BLaER1 treated with 17β-estradiol and CSF1 and Interleukin-3, amounts not matched to agents 10 nM and 100 nM (cell line): ENCODE measurements at regions not wholly inside any gene's neighbourhood (a gene's known extent, or its start where the extent isn't known, plus 50 kb on each side); places are given as distances from the start of the nearest gene placed in this dataset.

Source experiments
- H3K27ac ChIP-seq, 11 experiments: shearing (Covaris generic); formaldehyde crosslinking; 2 replicates each; pipeline ENCODE4 v1.8.1; 2022
- H3K27me3 ChIP-seq, 11 experiments: shearing (Covaris generic); formaldehyde crosslinking; 2 replicates each; pipeline ENCODE4 v1.8.1; 2022
- H3K36me3 ChIP-seq, 11 experiments: shearing (Covaris generic); formaldehyde crosslinking; 2 replicates each; pipeline ENCODE4 v1.8.1; 2022
- H3K4me1 ChIP-seq, 10 experiments: shearing (Covaris generic); formaldehyde crosslinking; 2 replicates each; pipeline ENCODE4 v1.8.1; 2022
- H3K4me2 ChIP-seq, 11 experiments: shearing (Covaris generic); formaldehyde crosslinking; 2 replicates each; pipeline ENCODE4 v1.8.1; 2022
- H3K4me3 ChIP-seq, 10 experiments: shearing (Covaris generic); formaldehyde crosslinking; 2 replicates each; pipeline ENCODE4 v1.8.1; 2022
- H3K9ac ChIP-seq, 11 experiments: shearing (Covaris generic); formaldehyde crosslinking; 2 replicates each; pipeline ENCODE4 v1.8.1; 2022
- H3K9me3 ChIP-seq, 11 experiments: shearing (Covaris generic); formaldehyde crosslinking; replicated peaks in 1 of 11; 2 replicates each; pipeline ENCODE4 v1.8.1; 2022
- H4K20me1 ChIP-seq, 11 experiments: shearing (Covaris generic); formaldehyde crosslinking; 2 replicates each; pipeline ENCODE4 v1.8.1; 2022
- Cebpa-rat ChIP-seq, 11 experiments: shearing (Covaris generic); IDR thresholded peaks; 2 replicates each; pipeline ENCODE4 v1.8.1; 2022

DNA sequence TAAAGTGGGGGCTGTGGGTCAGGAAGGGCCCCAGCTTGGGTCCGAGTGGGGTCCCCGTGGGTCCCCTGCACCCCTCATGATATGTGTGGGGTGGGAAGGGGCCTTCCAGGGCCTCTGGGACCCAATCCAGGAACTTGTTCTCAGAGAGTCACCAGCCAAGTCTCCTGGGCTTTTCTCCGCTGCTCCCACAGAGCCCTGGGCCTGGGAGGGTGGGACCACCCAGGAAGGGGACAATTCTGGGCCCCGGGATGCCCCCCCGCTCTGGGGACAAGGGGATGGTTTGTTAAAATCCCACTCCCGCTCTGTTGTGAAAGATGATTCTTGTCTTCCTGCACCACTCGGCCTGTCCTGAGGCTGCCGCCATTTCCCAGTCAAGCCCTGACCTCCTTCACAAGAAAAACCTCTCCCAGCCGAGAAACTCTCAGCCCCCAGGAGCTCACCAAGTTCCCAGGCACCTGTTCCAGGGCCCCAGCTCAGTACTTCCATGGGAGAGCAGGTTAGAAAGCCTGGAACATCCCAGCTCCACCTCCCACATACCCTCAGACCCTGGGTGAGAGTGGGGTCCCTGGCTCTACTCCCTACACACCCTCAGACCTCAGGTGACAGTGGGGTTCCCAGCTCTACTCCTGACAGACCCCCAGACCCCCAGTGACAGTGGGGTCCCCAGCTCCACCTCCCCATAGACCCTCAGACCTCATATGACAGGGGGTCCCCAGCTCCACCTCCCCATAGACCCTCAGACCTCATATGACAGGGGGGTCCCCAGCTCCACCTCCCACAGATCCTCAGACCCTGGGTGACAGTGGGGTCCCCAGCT lies 75.1 kb downstream of the METRNL start:
- Histone ChIP-seq H3K9ac (peak overlapping the region; percentile 57 to 81 (median 70); a peak in 21 of 22 replicates), H3K36me3 (no peaks in the 10 kb centered on the region), H4K20me1 (no peaks in the 10 kb centered on the region), H3K4me2 (peak overlapping the region; percentile 84 to 99 (median 95)), H3K9me3 (no peaks in the 10 kb centered on the region), H3K27me3 (peaks cover 0 to 13% (median 0%) of the 10 kb centered on the region in 11 experiments; a peak in 5 of 22 replicates), H3K4me1 (peaks cover 40 to 63% (median 50%) of the 10 kb centered on the region in 10 experiments), H3K4me3 (peak overlapping the region in 4 of 10 experiments; percentile 7 to 26 (median 16); a peak in 5 of 20 replicates), H3K27ac (peak overlapping the region; percentile 74 to 94 (median 85))
- TF ChIP-seq Cebpa-rat (IDR thresholded peaks at IDR 0.05): no peak

DNA sequence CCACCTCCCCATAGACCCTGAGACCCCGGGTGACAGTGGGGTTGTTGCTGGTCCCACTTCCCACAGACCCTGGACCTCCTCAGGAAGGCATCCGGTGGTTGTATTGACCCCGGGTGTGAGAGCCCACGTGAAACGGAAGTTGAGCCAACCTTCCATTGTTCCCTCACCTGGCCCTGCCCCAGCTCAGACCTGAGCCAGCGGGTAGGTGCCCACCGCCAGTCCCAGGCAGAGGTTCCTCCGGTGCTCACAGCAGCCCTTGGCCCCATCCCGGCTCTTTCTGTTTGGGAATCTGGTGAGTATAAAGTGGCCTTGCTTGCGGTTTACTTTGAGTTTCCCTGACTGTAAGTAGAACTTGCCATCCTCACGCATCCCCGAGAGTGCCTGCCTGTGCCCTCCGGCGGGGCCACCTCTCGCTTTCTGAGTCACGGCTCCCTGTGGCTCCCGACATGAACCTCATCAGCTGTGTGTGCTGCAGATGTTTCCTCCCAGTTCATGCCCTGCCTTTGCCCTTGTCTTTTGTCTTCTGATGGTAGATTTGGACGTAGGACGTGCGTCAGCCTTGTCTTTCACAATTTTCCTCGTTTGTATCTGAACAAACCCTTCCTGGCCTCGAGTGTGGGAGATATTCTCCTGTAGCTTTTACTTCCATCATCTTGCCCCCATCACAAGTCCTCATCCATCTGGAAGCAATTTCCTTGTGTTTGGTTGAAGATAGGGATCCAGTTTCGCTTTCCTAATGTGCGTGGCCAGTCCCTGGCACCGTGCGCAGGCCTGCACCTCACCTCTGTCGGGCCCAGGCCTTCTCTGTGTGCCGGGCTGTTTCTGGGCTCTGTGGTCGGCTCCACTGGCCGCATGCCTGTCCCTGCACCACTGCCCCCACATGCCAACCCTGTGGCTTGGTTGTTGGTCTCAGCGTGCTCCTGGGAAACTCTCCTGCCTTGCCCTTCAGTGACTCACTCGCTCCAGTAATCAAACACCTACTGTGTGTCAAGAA lies 76.0 kb downstream of the METRNL start:
- H3K4me2 ChIP-seq: peak overlapping the region; percentile 84 to 99 (median 95)
- peak overlapping the region; percentile 74 to 94 (median 85) for H3K27ac ChIP-seq
- peak overlapping the region; percentile 57 to 81 (median 71); a peak in 21 of 22 replicates for H3K9ac ChIP-seq
- H3K9me3 ChIP-seq: no peaks in the 10 kb centered on the region
- peaks cover 40 to 54% (median 48%) of the 10 kb centered on the region in 10 experiments for H3K4me1 ChIP-seq
- peak in 5 of 11 experiments; percentile 18 to 60 (median 49); a peak in 4 of 22 replicates for TF ChIP-seq Cebpa-rat (IDR thresholded peaks at IDR 0.05)
- H3K36me3 ChIP-seq: no peaks in the 10 kb centered on the region
- H3K4me3 ChIP-seq: peak overlapping the region in 6 of 10 experiments; percentile 4 to 26 (median 16); a peak in 6 of 20 replicates
- peaks cover 0 to 13% (median 0%) of the 10 kb centered on the region in 11 experiments; a peak in 5 of 22 replicates for H3K27me3 ChIP-seq
- no peaks in the 10 kb centered on the region for H4K20me1 ChIP-seq

DNA sequence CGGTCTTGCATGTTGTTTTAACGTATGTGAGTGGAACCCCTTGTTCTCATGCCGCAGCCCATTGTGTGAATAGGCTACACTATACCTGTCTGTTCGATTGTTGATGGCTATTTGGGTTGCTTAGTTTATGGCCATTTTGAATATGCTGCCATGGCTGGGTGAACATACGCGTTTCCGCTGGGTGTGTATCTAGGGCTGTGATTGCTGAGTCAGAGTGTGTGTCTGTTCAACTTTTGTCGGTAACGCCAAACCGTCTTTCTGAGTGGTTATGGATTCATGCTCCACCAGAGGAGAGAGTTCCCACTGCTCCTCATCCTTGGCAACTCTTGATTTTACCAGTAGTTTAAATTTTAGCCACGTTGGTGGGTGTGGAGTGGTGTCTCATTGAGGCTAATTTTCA lies 77.0 kb downstream of the METRNL start:
- H3K27me3 ChIP-seq: peaks cover 0 to 10% (median 0%) of the 10 kb centered on the region in 11 experiments; a peak in 4 of 22 replicates
- no peaks in the 10 kb centered on the region for H3K36me3 ChIP-seq
- H3K9ac ChIP-seq: peak overlapping the region in 7 of 11 experiments; percentile 67 to 78 (median 73); a peak in 9 of 22 replicates
- H3K4me3 ChIP-seq: no peak overlapping the region
- H3K9me3 ChIP-seq: no peaks in the 10 kb centered on the region
- no peaks in the 10 kb centered on the region for H4K20me1 ChIP-seq
- H3K27ac ChIP-seq: peak overlapping the region; percentile 74 to 94 (median 85); a peak in 21 of 22 replicates
- H3K4me2 ChIP-seq: peak overlapping the region; percentile 84 to 99 (median 95)
- H3K4me1 ChIP-seq: peaks cover 40 to 55% (median 48%) of the 10 kb centered on the region in 10 experiments
- no peak for TF ChIP-seq Cebpa-rat (IDR thresholded peaks at IDR 0.05)

DNA sequence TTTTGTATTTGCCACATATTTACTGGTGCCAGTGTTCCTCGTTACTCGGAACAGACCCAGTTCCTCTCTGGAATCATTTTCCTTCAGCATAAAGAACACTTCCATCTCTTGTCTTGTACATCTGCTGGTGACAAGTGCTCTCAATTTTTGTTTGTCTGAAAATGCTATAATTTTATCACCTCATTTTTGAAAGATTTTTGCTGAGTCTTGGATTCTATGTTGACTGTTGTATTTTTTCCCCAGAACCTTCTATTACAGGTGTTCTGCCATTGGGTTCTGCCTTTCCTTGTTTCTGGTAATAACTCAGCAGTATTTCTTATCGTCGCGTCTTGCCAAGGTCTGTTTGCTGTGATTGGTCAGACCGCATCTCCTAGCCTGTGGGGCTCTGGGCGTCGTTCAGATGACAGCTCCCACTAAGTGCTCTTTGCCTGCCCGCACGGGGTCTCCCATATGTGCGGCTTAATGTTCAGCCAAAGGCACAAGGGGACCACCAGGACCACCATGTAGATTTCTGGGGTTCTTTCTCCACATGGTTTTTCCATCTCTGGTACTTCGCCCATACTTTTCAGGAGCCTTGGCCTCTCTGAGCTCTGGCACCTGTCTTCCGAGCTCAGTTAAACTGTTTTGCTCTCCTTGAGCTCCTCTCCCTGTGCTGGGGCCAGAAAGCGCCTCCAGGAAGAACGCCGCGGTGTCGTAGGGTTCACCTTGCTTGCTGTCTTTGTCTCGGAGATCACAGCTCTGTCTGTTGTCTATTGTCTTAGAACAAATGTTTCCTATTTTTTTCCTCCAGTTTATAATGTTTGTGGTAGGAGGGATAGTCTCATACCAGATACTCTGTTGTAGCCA lies 80.0 kb downstream of the METRNL start:
- Histone ChIP-seq H3K4me1 (peaks cover 23 to 34% (median 25%) of the 10 kb centered on the region in 10 experiments), H3K9me3 (no peaks in the 10 kb centered on the region), H4K20me1 (no peaks in the 10 kb centered on the region), H3K4me3 (no peak overlapping the region), H3K27ac (no peak overlapping the region), H3K4me2 (no peak overlapping the region), H3K36me3 (no peaks in the 10 kb centered on the region), H3K27me3 (no peaks in the 10 kb centered on the region), H3K9ac (no peak overlapping the region)
- no peak for TF ChIP-seq Cebpa-rat (IDR thresholded peaks at IDR 0.05)

DNA sequence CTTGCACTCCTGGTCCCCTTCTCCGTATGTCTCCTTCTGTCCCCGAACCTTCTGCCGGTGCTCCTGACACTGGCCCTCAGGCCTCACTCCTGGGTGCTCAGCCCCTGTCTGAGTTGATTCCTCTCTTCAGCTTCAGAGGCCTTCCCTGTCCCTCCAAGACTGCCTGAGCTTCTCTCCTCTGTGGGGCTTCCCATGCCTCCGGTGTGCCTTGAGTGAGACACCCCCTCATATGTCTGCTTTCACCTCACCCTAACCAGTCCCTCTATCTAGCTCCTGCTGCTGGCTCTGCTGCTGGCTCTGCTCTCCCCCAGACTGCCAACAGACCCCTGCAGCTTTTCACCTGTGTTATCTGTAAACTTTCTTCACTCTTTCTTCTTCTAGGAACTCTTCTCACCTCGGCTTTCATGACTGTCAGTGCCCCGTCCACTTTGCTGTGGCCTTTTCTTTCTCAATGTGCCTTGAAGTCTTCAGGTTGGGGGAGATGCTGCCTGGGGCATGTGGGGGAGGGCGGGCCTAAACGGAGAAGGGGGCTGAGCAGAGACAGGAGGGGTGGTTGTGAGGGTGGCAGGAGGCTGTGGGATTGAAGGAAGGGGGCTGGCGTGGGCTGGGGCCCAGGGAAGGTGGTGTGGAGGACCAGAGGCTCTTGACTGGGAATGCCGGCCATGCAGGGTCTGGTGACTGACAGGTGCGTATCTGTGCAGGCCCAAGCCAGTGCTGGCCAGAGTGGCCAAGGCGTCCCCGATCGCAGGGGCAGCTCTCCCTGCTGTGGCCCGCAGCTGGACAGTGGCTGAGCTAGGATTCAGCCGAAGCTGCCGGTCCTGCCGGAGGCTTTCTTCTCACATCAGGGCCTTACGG lies 81.3 kb downstream of the METRNL start:
- Histone ChIP-seq H3K9me3 (no peaks in the 10 kb centered on the region), H3K4me3 (no peak overlapping the region), H3K4me1 (peaks cover 10 to 22% (median 13%) of the 10 kb centered on the region in 10 experiments), H3K27me3 (no peaks in the 10 kb centered on the region), H4K20me1 (no peaks in the 10 kb centered on the region), H3K4me2 (no peak overlapping the region), H3K27ac (no peak overlapping the region; a peak in 1 of 22 replicates), H3K36me3 (no peaks in the 10 kb centered on the region), H3K9ac (0 out of 22 replicates have a peak overlapping the region, but pooled peaks of 1 of the 11 experiments have one; percentile 12)
- no peak for TF ChIP-seq Cebpa-rat (IDR thresholded peaks at IDR 0.05)

DNA sequence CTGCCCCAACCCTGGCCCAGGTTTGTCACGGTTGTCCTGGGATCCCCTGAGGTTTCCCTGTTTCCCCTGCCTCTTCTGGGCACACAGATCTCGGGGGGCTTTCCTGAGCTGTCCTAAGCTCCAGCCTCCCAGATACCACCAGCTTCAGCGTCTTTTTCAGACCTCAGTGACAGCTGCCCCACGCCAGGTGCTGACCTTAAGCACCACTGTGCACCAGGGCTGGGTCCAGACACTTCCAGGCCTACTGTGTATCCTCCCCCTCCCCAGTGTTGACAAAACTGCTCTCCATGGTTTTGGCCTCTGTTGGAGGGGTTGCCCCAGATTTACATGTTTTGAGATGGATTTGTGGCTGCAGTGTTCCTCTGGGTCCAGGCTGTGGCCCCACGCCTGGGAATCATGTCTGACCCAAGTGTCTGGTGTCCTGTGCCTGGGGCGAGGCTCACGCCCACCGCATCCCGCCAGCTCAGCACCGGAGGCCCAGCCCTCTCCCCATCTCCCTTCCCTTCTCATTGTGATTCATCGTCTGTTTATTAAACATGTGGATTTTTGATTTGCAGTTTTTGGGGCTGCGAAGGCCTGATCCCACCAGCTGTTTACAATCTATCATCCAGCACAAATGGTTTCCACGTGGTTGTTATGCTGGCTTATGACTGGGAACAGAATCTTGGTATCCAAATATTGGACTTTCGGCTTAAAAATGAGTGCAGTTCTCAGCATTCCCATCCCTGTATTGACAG lies 82.1 kb downstream of the METRNL start:
- Histone ChIP-seq H3K36me3 (no peaks in the 10 kb centered on the region), H3K4me1 (peaks cover 2 to 14% (median 5%) of the 10 kb centered on the region in 10 experiments), H3K4me2 (peak overlapping the region in 3 of 11 experiments; percentile 9 to 44 (median 36); a peak in 3 of 22 replicates), H4K20me1 (no peaks in the 10 kb centered on the region), H3K9me3 (no peaks in the 10 kb centered on the region), H3K27ac (no peak overlapping the region), H3K27me3 (no peaks in the 10 kb centered on the region), H3K9ac (no peak overlapping the region), H3K4me3 (no peak overlapping the region)
- TF ChIP-seq Cebpa-rat (IDR thresholded peaks at IDR 0.05): no peak
